HG03432 (cell line): ENCODE measurements at regions not wholly inside any gene's neighbourhood (a gene's known extent, or its start where the extent isn't known, plus 50 kb on each side); places are given as distances from the start of the nearest gene placed in this dataset.
"Not testable (repeated sequence)": the region's sequence is repeated elsewhere in the genome, so short reads cannot be mapped to it uniquely, and the experiment has no call there.

ENCODE experiments used
- ATAC-seq: cut with Tn5 transposase; IDR thresholded peaks from one replicate; pipeline ENCODE4 v1.9.1; 2021; ENCODE audit warnings: mild to moderate bottlenecking, moderate library complexity; ENCODE audit not compliant: unreplicated experiment

DNA sequence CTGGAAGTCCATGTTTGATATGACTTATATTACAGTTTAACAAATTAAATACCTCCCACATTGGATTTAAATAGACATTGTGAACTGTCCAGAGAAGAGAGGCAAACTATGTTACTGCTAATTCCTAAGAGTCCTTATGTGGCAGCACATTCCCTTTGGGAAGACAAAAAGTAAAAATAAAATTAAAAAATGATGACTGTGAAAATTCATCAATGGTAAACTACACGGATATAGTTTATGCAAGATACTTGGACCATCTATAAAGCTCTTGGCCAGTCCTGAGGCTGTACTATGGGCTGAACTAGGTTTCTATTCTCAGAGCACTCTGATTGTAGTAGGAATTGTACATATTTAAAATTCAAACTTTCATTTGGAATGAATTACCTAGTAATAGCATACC is 206.4 kb downstream of the LRRK2 start:
- ATAC-seq = no peak

DNA sequence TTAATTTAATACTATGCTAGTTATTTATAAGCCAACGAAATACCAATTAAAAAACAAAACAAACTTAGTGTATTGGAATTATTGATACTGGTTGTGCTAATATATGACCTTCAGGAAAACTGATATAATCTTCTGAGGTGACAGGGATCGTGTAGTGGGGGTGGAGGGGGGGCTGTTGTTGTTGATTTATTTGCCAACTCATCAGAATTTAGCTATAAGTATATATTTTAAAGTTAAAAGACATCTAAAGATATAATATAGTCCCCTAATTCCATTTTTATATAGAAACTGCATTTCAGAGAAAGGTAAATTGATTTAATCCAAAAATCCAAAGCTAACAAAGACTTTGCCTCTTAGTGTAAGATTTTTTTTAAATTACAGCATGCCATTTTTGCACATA is 210.5 kb downstream of the LRRK2 start:
- ATAC-seq = no peak

DNA sequence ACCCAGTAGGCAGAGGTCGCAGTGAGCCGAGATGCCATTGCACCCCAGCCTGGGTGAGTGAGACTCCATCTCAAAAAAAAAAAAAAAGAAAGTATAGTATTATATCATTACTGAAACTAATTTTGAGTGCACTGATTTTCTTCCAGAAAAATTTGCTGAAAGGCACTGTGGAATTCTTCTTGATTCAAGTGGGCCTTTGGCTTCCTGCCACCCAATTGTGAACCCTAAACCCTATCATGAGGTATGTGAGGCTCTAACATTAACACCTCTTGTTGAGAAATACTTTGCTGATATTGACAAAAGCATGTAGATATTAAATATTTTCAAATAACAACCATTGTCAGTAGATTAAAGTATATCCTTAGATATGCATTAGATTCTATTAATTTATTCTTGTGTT is 211.2 kb downstream of the LRRK2 start:
- ATAC-seq = no peak

DNA sequence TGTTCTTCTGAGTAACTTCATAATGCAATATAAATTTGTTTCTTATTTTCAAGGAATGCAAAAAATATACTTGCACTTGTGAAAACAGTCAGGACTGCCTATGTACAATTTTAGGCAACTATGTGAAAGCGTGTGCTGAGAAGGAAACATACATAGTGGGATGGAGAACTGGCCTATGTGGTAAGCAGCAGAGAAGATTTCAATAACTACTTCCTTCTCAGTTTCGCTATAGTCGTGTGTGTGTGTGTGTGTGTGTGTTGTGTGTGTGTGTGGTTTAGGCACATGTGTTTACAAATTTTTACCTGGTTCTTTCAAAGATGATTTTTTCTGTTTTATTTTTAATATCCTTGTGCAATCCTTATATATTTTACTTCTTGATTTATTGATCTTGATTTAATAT is 211.8 kb downstream of the LRRK2 start:
- ATAC-seq = no peak

DNA sequence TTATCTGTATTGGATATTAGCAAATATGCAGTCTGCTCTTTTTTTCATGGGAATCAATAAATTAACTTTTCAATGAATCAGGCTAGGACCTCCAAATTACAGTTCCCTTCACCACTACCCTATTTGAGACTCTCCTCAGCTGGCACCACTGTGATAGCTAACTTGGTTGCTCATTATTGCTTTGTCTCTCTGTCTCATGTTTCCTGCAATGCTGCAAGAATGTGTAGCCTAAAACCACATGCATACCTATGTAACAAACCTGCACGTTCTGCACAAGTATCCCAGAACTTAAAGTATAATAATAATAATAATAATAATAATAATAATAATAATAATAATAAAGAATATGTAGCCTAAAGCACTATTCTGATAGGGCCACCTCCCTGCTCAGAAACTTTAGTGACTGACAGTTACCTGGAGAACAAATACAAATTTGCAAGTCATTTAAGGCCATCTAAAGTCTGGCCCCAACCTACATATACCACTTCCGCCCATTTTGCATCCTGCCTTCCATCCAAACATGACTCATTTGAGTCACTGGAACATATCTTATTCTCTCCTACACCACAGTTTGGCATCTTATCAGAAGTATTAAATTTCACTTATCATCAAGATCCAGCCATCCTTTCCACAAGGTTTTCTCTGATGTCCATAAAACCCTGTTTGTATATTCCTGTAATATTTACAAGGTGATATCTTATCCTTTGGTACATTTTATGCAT is 215.1 kb downstream of the LRRK2 start:
- no peak for ATAC-seq

DNA sequence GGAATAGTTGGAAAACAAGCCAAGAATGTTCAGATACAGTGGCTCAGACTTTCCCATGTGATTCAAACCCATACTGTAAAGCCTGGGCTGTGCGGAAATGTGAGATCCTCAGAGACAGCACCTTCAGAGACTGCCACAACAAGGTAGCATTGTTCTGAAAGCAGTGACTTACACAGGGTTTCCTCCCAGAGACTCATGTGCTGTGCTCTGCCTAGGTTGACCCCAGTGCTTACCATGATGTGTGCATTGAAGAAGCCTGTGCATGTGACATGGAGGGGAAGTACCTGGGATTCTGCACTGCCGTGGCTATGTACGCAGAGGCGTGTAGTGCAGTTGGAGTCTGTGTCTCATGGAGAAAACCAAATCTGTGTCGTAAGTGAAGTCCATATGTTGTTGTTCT is 219.4 kb downstream of the LRRK2 start:
- no peak for ATAC-seq

DNA sequence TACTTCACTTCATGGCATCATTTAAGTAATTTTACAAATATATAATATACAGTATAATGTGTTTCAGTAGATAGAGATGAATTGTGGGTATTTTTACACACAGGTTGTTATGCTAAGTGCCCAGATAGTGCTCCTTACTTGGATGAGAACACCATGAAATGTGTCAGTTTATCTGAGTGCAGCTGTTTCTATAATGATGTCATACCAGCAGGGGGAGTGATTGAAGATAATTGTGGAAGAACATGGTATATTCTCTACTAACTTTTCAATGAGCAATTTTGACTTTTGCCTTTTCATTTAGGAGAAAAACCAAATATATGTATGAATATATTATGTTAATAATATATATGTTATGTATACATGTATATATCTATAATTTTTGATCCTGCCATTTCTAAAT is 221.6 kb downstream of the LRRK2 start:
- peak; percentile 80 for ATAC-seq

DNA sequence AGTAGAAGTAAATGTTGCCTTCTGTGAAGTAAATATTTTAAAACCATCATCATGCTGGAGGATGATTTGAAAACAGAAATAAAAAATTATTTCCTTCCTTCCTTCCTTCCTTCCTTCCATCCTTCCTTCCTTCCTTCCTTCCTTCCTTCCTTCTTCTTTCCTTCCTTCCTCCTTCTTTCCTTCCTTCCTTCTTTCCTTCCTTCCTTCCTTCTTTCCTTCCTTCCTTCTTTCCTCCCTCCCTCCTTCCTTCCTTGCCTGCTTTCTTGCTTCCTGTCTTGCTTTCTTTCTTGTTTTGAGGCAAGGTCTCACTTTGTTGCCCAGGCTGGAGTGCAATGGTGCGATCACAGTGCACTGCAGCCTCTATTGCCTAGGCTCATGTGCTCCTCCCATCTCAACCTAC is 223.7 kb downstream of the LRRK2 start:
- not testable (repeated sequence) for ATAC-seq

DNA sequence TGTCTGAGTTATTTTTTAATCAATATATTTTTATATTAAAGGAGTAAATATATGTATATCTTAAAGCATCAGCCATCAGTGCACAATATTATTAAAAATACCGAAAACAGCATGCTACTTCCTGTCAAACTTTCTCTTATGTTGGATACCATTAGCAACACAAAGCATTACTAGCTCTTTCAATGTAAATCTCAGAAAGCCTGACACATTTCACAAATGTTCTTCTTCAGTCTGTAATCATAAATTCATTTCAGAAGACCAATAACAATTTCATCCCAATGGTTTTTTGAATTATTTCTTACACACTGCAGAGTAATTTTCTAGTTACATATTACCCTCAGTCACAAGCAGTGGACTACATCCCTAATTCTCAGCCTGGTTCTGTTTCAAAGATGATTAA is 226.9 kb downstream of the LRRK2 start:
- ATAC-seq = no peak

DNA sequence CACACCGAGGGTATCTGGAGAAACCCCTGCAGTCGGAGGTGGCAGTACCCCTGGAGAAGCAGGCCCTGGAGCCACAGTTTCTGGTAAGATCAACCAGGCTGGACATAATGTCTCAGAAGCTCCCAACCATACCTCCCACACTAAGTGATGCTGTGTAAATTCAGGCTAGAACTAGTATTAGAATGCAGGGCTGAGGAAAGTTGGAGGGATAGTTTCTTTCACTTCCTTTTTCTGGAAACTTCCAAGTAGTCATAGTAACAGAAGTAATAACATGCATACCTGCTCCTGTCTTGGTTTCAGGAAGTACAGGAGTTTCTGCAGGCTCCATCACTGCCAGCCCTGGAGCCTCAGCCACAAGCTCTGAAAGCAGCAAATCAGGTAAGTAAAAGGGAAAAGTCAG is 228.1 kb upstream of the CNTN1 start:
- ATAC-seq = no peak

DNA sequence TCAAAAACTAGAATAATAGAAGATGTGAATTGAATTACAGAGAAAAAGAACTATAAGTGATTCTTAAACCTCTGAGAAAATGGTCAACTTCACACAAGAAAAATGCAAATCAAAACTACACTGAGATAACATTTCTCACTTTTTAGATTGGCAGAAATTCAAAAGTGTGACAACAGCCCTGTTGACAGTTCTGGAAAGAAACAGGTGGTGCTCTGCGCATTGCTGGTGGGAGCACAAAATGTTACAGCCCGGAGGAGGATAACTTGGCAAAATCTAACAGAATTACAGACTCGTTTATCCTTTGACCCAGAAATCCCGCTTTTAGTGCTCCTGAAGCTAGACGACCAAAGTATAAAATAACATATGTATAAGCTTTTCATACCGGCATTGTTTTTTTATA is 222.5 kb upstream of the CNTN1 start:
- no peak for ATAC-seq

DNA sequence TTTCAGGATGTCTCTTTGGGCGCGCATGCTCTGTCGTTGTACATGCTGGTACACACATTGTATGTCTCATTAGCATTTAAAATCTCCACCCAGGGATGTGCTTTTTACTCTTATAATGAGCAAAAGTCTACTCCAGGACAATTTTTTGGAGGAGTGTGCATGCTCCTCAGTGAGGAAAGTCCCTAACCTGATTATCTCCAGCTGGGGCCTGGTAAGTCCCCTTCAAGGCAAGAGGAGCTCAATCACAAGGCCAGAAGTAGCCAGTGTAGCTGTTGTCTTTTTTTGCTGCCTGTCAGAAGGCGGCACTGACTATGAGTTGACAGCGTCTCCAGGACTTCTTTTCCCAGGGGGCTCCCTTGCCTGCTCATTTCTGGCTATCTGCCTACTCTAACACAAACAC is 218.3 kb upstream of the CNTN1 start:
- peak; percentile 81 for ATAC-seq

DNA sequence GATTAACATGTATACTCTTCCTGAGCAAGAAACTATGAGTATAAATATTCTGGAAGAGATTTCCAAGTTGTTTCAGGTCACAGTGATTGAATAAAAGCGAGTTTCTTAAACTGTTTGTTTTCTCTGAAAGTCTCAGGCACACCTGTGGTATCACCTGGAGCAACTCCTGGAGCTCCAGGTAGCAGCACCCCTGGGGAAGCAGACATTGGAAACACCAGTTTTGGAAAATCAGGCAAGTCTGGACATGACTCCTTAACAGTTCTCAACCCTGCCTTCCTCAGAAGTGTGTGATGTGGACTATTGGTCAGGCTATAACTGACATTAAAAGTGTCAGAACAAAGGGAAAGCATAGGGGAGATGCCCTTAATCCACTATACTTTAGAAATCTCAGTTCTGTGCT is 217.6 kb upstream of the CNTN1 start:
- no peak for ATAC-seq

DNA sequence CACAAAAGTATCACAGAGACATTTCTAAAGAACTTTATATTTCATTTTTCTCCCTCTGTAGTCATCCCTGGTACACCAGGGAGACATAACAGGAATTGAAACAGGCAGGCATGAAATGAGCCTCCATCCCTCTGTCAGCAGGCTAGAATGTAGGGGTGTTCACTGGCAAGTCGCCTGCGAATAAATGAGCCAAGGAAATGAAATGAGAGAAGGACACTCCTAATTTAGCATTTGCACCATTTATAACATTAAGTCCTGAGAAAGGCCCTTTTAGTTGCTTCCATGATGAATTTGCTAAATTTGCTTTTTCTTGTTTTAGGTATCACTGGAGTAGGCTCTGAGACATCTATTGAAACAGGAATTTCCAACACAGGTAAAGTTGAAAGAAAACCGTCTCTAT is 192.4 kb upstream of the CNTN1 start:
- ATAC-seq = no peak

DNA sequence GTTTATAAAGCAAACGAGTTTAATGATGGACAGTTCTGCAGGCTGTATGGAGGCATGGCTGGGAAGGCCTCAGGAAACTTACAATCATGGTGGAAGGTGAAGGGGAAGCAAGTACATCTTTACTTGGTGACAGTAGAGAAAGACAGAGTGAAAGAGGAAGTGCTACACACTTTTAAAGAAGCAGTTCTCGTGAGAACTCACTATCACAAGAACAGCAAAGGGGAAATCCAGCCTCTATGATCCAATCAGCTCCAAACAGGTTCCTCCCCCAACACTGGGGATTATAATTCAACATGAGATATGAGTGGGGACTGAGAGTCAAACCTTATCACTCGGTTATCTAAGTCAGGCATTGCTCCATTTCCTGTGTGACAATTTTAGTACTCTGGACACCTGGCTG is 189.9 kb upstream of the CNTN1 start:
- ATAC-seq = peak; percentile 57

DNA sequence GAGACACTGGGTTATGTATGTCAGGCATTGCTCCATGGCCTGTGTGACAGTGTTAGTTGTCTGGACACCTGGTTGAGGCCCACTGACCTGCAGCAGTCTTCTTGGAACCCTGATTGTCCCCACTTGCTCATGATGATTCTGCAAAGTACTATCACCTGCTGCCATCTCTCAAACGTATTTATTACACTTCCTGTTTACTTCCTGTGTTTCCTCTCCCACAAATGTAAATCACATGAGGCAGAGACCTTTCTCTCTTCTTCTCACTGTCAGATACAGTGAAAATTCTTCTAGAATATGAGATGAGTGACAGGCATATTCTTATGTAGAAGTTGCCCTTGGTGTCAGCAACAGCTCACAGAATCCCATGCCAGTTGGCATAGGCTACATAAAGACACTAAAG is 186.9 kb upstream of the CNTN1 start:
- ATAC-seq = no peak

DNA sequence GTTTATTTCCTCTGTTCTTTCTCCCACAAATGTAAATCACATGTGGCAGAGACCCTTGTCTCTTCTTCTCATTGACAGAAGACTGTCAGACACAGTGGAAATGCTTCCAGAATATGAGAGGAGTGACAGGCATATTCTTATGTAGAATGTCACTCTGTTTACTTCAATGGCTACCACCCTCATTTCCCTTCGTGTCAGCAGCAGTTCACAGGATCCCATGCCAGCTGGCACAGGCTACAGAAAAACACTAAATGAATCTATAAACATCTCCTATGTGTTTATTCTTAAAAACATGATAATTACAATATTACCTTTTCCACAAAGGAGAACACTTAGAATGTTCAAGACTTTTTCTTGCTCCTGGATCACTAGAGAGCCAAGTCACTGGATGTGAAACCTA is 183.8 kb upstream of the CNTN1 start:
- no peak for ATAC-seq

DNA sequence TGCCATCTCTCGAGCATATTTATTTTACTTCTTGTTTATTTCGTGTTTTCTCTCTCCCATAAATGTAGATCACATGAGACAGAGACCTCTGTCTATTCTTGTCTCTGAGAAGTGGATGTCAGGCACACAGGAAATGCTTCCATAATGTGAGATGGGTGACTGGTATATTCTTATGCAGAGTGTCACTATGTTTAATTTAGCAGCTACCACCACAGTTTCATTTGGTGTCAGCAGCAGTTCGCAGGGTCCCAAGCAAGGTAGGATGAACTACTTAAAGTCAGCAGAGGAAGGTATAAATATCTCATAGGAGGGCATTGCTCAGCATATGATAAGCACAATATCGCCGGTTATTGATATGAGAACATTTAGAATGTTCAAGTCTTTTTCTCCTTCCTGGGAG is 180.9 kb upstream of the CNTN1 start:
- no peak for ATAC-seq

DNA sequence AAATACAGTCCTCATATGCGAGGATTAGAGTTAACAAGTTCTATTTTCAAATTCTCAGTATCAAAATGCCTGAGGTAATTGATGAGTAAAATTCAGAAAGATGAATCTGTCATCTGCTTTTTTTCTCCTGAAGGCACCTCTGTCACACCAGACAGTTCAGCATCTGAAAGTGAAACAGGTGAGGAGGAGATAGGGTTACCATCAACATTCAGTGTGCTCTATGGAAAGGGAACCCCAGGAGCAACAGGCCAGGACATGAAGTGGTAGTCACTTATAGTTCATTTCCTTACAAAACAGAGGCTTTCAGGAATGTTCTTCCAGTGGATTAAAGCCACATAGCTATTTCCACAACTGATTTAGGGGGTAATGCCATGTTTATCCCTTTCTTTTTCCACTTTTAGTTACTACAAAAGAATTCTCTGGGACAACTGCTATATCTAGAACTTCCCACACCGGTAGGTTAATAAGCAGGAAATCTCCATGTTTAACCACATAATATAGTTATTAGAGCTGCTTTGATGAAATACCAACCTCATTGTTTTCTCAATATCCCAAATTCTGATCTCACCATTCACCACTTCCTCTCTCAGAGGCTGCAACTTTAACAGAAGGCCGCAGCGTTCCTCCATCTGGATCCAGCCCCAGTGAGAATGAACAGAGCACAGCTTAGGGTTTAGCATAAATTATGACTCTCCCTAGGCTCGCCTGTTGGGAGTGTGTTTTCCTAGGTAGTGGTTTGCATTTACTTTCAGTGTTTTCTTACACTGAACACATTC is 177.0 kb upstream of the CNTN1 start:
- ATAC-seq = peak; percentile 77

DNA sequence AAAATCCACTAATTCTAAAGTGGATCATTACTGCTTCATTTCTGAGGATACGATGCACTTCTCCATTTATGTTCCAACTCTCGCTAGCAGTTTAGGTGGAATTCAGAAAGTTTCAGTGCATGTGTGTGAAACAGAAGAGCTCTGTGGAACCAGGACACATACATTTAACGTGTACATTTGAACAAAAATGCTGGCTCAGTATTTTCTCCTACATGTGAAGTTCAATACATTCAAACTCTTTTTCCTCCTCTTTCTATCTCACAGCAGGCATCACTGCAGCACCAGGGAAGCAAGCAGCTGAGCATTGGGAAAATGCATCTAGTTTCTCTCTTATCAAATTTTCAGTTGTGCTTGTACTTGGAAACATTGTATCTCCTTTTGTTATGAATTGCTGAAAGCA is 169.4 kb upstream of the CNTN1 start:
- ATAC-seq = no peak

DNA sequence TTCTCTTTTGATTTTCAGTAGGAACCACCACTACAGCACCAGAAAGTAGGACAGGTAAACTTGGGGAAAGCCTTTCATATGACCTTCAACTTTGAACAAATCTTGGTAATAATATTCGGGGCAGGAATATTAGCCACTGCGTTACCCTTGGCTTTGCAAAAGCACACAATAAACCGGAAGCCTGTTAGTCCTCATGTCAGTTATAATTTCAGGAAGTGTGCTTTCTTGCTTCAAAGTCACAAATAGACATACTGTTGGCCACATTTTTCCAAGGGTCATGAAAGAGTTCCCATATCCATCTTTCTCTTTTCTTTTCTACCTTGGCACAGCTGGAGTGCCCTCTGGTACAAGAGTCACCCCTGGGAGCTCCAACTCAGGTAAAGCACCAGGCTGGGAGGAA is 167.2 kb upstream of the CNTN1 start:
- ATAC-seq = no peak

DNA sequence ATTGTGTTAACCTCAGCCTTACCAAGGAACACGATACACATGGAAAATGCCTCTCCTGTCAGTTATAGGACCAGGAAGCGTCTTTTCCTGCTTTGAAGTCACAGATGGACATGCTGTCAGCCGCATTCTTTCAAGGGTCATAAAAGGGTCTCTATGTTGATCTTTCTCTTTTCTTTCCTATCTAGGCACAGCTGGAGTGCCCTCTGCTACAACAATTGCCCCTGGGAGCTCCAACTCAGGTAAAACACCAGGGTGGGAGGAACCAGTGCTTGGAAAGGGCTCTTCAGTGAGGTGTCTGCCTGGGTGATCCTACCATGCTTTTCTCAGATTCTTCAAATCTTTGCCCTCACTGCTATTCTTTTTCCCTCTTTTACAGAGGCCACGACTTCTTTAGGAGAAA is 157.4 kb upstream of the CNTN1 start:
- no peak for ATAC-seq

DNA sequence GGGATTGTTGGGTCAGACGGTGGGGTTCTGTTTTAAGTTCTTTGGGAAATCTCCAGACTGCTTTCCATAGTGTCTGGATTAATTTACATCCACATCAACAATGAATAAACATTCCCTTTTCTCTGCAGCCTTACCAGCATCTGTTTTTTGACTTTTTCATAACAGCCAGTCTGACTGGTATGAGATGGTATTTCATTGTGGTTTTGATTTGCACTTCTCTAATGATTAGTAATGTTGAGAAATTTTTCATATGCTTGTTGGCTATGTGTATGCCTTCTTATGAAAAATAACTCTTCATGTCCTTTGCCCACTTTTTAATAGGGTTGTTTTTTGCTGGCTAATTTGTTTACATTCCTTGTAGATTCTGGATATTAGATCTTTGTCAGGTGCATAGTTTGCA is 140.8 kb upstream of the CNTN1 start:
- ATAC-seq = no peak
